Natural killer cell (primary cell): ENCODE measurements at regions not wholly inside any gene's neighbourhood (a gene's known extent, or its start where the extent isn't known, plus 50 kb on each side); places are given as distances from the start of the nearest gene placed in this dataset.

Experiments
- ATAC-seq, 3 donors: fragments of 150-1000 bp in 2 of 3; fragments of 200-7000 bp in 1 of 3; cut with Tn5 transposase; 1 replicate in 1 of 3; 2 replicates in 2 of 3; pipeline ENCODE4 v1.10.0; 2021; ENCODE audit warnings: mild to moderate bottlenecking in 2 of 3, moderate library complexity in 2 of 3
- DNase-seq, 2 donors: peaks; one replicate each; pipeline versions ENCODE4 v3.0.0 to v3.0.0-alpha.2; 2013 to 2021; ENCODE audit warnings: mixed read lengths in 1 of 2
- H3K27ac ChIP-seq: one replicate; pipeline ENCODE4 v1.5.1; 2013; ENCODE audit warnings: mild to moderate bottlenecking, low read length
- H3K27me3 ChIP-seq: one replicate; pipeline ENCODE4 v1.6.1; 2013; ENCODE audit warnings: low read length; ENCODE audit not compliant: control insufficient read depth, insufficient read depth
- H3K36me3 ChIP-seq: one replicate; pipeline ENCODE4 v1.6.1; 2013; ENCODE audit warnings: low read length; ENCODE audit not compliant: control insufficient read depth, insufficient read depth
- H3K4me1 ChIP-seq: one replicate; pipeline ENCODE4 v1.6.1; 2013; ENCODE audit warnings: low read length; ENCODE audit not compliant: control insufficient read depth, insufficient read depth
- H3K4me3 ChIP-seq: one replicate; pipeline ENCODE4 v1.5.1; 2013; ENCODE audit warnings: low read length
- H3K9me3 ChIP-seq: one replicate; pipeline ENCODE4 v1.6.1; 2013; ENCODE audit warnings: low read length; ENCODE audit not compliant: control insufficient read depth, insufficient read depth
- H3K27ac Mint-ChIP-seq, 2 donors: one replicate each; pipeline ENCODE4 v1.8.0; 2022; ENCODE audit warnings: mild to moderate bottlenecking in 2 of 2, mixed read lengths in 2 of 2, moderate library complexity in 1 of 2
- H3K27me3 Mint-ChIP-seq, 2 donors: one replicate each; pipeline ENCODE4 v1.8.0; 2022; ENCODE audit warnings: low read depth in 2 of 2, mixed read lengths in 2 of 2
- H3K36me3 Mint-ChIP-seq: one replicate; pipeline ENCODE4 v1.8.0; 2022; ENCODE audit warnings: mixed read lengths
- H3K4me1 Mint-ChIP-seq, 2 donors: one replicate each; pipeline ENCODE4 v1.8.0; 2022; ENCODE audit warnings: mixed read lengths in 2 of 2
- H3K4me3 Mint-ChIP-seq: one replicate; pipeline ENCODE4 v1.8.0; 2022; ENCODE audit warnings: mild to moderate bottlenecking, moderate library complexity, mixed read lengths
- H3K9me3 Mint-ChIP-seq, 2 donors: one replicate each; pipeline ENCODE4 v1.8.0; 2022; ENCODE audit warnings: mixed read lengths in 2 of 2
- WGBS: methylation state at CpG from one replicate; pipeline ENCODE4 v1.1.7; 2013; ENCODE audit warnings: missing lambda C conversion rate; ENCODE audit not compliant: insufficient coverage; 5-methylcytosine and 5-hydroxymethylcytosine counted together
- intact Hi-C: fragments of 100-400 bp; cut with micrococcal nuclease; formaldehyde crosslinking; loops from one replicate; pipeline ENCODE4 v1.14.2; 2022
- TF ChIP-seq, protein P1 (sequence below): fragments of 200-600 bp; IDR thresholded peaks from one replicate; pipeline ENCODE4 v1.8.0; 2022; ENCODE audit warnings: antibody characterized with exemption

DNA sequence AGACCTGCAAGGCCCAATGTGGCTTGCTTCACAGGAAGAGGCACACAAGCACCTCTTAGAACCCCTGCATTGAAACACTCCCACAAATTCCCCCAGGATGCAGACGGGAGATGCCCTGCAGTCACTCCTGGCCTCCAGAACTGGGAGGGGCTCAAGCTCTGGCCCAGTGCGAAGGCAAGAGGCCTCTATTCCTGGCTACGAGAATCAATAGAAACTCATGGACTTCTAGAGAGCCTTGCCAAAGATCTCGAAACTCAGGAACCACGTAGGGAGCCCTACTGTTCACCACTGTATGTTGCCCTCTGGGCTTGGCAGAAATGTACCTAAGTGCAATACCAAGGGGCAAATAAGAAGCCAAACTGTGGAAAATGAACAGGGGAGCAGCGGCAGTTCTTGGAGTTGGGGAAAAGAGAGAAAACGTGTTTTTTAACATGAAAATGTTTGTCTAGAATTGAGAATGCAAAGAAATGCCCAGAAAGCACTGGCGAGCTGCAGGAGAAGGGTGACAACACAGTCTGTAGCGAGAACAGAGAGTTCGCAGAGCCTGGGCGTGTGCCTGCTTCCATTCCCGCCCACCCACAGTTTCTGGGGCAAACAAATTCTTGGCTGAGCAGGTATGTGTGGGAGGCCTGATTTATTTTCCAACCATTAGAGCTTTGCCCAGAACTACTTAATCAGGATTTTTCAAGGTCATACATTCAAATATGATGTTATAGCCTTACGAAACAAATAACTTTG lies 260.5 kb upstream of the KLF14 start:
- no peak overlapping the region for H3K4me3 ChIP-seq
- no peaks in the 10 kb centered on the region for H3K9me3 ChIP-seq
- no peaks in the 10 kb centered on the region for H3K27me3 Mint-ChIP-seq
- H3K4me1 Mint-ChIP-seq = peaks cover 73% of the 10 kb centered on the region in 2 donors
- no peaks in the 10 kb centered on the region for H3K36me3 ChIP-seq
- H3K9me3 Mint-ChIP-seq = no peaks in the 10 kb centered on the region
- 91% methylated on average over 12 of the region's 13 CpGs for WGBS
- no peak overlapping the region for H3K27ac ChIP-seq
- ATAC-seq = no peak
- H3K27ac Mint-ChIP-seq = peak overlapping the region; percentile 19 to 61
- intact Hi-C loops = no loop called here
- H3K27me3 ChIP-seq = no peaks in the 10 kb centered on the region
- no peak overlapping the region for H3K4me3 Mint-ChIP-seq
- no peaks in the 10 kb centered on the region for H3K36me3 Mint-ChIP-seq
- no peak for DNase-seq
- TF ChIP-seq, protein P1, sequence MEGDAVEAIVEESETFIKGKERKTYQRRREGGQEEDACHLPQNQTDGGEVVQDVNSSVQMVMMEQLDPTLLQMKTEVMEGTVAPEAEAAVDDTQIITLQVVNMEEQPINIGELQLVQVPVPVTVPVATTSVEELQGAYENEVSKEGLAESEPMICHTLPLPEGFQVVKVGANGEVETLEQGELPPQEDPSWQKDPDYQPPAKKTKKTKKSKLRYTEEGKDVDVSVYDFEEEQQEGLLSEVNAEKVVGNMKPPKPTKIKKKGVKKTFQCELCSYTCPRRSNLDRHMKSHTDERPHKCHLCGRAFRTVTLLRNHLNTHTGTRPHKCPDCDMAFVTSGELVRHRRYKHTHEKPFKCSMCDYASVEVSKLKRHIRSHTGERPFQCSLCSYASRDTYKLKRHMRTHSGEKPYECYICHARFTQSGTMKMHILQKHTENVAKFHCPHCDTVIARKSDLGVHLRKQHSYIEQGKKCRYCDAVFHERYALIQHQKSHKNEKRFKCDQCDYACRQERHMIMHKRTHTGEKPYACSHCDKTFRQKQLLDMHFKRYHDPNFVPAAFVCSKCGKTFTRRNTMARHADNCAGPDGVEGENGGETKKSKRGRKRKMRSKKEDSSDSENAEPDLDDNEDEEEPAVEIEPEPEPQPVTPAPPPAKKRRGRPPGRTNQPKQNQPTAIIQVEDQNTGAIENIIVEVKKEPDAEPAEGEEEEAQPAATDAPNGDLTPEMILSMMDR = no peak
- H3K4me1 ChIP-seq = peaks cover 36% of the 10 kb centered on the region

DNA sequence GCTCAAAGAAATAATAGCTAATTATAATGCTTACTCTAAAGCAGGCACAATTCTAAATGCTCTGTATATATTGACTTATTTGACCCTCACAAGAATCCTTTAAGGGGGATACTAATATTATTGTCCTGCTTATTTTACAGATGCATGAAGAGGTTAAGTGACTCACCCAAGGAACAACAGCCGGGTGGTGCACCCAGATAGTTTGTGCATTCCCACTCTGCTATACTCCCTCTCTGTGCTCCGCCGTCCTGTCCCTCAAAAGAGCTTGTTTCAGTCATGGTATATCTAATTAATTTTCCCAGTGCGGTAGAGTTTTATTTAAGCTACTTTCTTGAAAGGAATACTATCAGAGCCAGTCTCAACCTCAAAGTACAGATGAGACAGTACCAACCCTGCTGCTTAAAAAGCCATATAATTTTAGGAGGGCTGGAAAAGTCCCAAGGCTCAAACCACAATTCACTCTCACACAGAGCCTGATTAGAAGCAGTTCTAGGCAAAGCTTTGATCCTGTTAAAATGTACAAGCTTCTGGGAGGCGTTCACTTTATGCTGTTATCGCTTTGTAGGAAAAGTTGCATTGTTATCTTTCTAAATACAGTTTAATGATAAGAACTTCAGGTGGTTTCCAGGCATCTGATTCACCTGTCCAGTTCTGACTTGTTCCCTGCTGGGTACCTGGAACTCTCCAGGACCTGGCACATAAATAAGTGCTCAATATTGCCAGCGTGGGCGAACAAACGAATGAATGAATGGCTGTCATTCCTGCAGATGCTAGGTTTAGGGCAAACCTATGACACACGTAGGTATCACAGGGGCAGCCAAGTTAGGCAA lies 261.5 kb upstream of the KLF14 start:
- peak overlapping the region; percentile 61 to 73 for H3K27ac Mint-ChIP-seq
- intact Hi-C loops = no loop called here
- H3K4me3 Mint-ChIP-seq = peak overlapping the region; percentile 35
- no peak overlapping the region for H3K4me3 ChIP-seq
- H3K4me1 Mint-ChIP-seq = peaks cover 66 to 67% of the 10 kb centered on the region in 2 donors
- no peak overlapping the region for H3K27ac ChIP-seq
- no peaks in the 10 kb centered on the region for H3K36me3 Mint-ChIP-seq
- TF ChIP-seq, protein P1 = no peak
- ATAC-seq (no peak), DNase-seq (no peak)
- WGBS = 82% methylated on average over 10 of the region's 10 CpGs
- H3K27me3 ChIP-seq = no peaks in the 10 kb centered on the region
- no peaks in the 10 kb centered on the region for H3K9me3 ChIP-seq
- H3K4me1 ChIP-seq = peaks cover 27% of the 10 kb centered on the region
- H3K9me3 Mint-ChIP-seq = no peaks in the 10 kb centered on the region
- no peaks in the 10 kb centered on the region for H3K27me3 Mint-ChIP-seq
- H3K36me3 ChIP-seq = no peaks in the 10 kb centered on the region

DNA sequence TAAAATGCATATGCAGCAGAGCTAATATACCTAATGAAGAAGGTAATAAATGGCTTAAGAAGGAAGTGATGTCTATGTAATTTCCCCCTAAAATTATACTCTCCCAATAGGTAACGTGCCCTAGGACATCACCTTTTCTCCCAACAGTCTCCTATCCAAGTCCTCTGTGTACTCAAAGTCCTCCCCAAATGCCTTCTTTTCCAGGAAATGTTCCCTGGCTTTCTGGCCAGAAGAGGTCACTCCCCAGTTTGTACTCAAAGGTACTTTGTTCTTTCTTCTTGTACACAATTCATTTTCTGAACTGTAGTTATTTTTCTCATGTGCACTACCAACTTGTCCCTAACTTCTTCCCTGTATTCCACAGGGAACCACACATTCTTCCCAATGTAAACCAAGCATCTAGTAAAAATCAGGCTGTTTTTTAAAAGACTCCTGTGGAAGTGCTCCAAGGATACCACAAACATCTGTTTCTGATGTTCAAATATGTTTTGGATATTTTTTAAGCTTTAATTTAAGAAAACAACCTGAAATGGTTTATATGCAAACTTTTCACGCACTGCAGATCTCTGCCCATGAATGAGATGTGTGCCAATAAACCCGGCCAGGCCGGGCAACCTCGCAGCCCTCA lies 262.3 kb upstream of the KLF14 start:
- Histone ChIP-seq H3K27ac (no peak overlapping the region), H3K9me3 (no peaks in the 10 kb centered on the region), H3K4me1 (peaks cover 23% of the 10 kb centered on the region), H3K36me3 (no peaks in the 10 kb centered on the region), H3K4me3 (no peak overlapping the region), H3K27me3 (no peaks in the 10 kb centered on the region)
- H3K4me3 Mint-ChIP-seq = peak overlapping the region; percentile 62
- H3K4me1 Mint-ChIP-seq = peaks cover 60 to 61% of the 10 kb centered on the region in 2 donors
- DNase-seq = no peak
- H3K27me3 Mint-ChIP-seq = no peaks in the 10 kb centered on the region
- no peak for ATAC-seq
- intact Hi-C loops = no loop called here
- no peaks in the 10 kb centered on the region for H3K9me3 Mint-ChIP-seq
- peak overlapping the region; percentile 61 to 73 for H3K27ac Mint-ChIP-seq
- no peaks in the 10 kb centered on the region for H3K36me3 Mint-ChIP-seq
- WGBS = 43% methylated on average over 5 of the region's 5 CpGs
- TF ChIP-seq, protein P1 = no peak
